HepG2 (cell line): ENCODE measurements at regions not wholly inside any gene's neighbourhood (a gene's known extent, or its start where the extent isn't known, plus 50 kb on each side); places are given as distances from the start of the nearest gene placed in this dataset.

ENCODE experiments used
- ATAC-seq: fragments of 200-7000 bp; cut with Tn5 transposase; 3 replicates; pipeline ENCODE4 v1.9.1; 2020; ENCODE audit warnings: mild to moderate bottlenecking, moderate library complexity
- BruUV-seq: library from RNA; stranded (reverse); fragments of 400-500 nt; replicated peaks from 2 replicates; lab custom pipeline; 2021; lab: Mats Ljungman, UMichigan
- CTCF ChIA-PET: fragments of 300-600 bp; formaldehyde crosslinking; extraction: SDS; loops from one replicate; lab custom pipeline; 2021; ENCODE audit warnings: low total read pairs, inconsistent platforms, low intra/inter-chr PET ratio; lab: Yijun Ruan, JAX
- POLR2A ChIA-PET: fragments of 350-600 bp; sonication (Branson Sonifier 250); formaldehyde crosslinking; loops from one replicate; lab custom pipeline; 2020; ENCODE audit warnings: antibody characterized with exemption, inconsistent platforms; lab: Yijun Ruan, JAX
- DNase-seq: peaks from one replicate; pipeline ENCODE4 v3.0.0-alpha.2; 2015; ENCODE audit warnings: low spot score
- FAIRE-seq: peaks from 3 replicates; lab custom pipeline; 2011; peaks lifted over from hg19 to GRCh38; lab: Jason Lieb, UNC
- H2AFZ ChIP-seq: one replicate; pipeline ENCODE4 v1.6.1; 2011; ENCODE audit warnings: low read length, inconsistent platforms
- H3K27ac ChIP-seq: fragments of 300-600 bp; 3 replicates; pipeline ENCODE4 v1.8.0; 2011; ENCODE audit warnings: mixed run types, mild to moderate bottlenecking, mixed read lengths, low read length, inconsistent platforms; ENCODE audit not compliant: insufficient read depth; ENCODE audit errors: extremely low read length
- H3K27me3 ChIP-seq, 2 experiments: fragments of 200-600 bp in 1 of 2; 2 replicates in 1 of 2; 3 replicates in 1 of 2; pipeline versions ENCODE4 v1.6.0 to v1.8.0; 2011; ENCODE audit warnings: low read length in 2 of 2, mild to moderate bottlenecking in 2 of 2, moderate library complexity in 2 of 2, inconsistent platforms in 1 of 2; ENCODE audit not compliant: insufficient read depth in 2 of 2, control insufficient read depth in 1 of 2
- H3K36me3 ChIP-seq, 2 experiments: fragments of 200-600 bp in 1 of 2; replicated peaks in 1 of 2; 2 replicates in 1 of 2; 3 replicates in 1 of 2; pipeline versions ENCODE4 v1.5.1 to v1.8.0; 2011; ENCODE audit warnings: low read length in 2 of 2, inconsistent platforms in 1 of 2; ENCODE audit not compliant: insufficient read depth in 2 of 2, control insufficient read depth in 1 of 2
- H3K4me1 ChIP-seq: 2 replicates; pipeline ENCODE4 v1.5.1; 2012; ENCODE audit warnings: low read length, inconsistent platforms; ENCODE audit not compliant: insufficient read depth
- H3K4me2 ChIP-seq: 2 replicates; pipeline ENCODE4 v1.6.0; 2011; ENCODE audit warnings: low read depth, low read length, inconsistent platforms
- H3K4me3 ChIP-seq, 3 experiments: fragments of 200-600 bp in 1 of 3; sonication (generic), shearing (Covaris generic) in 1 of 3; replicated peaks in 1 of 3; 2 replicates each; pipeline ENCODE4 v1.5.1; 2011 to 2016; ENCODE audit warnings: low read length in 3 of 3, inconsistent platforms in 2 of 3, low read depth in 2 of 3, mild to moderate bottlenecking in 2 of 3, control low read depth in 1 of 3, mixed read lengths in 1 of 3; ENCODE audit not compliant: insufficient read depth in 1 of 3
- H3K79me2 ChIP-seq: one replicate; pipeline ENCODE4 v1.6.1; 2011; ENCODE audit warnings: low read length, inconsistent platforms; ENCODE audit not compliant: insufficient read depth
- H3K9ac ChIP-seq: 2 replicates; pipeline ENCODE4 v1.6.0; 2011; ENCODE audit warnings: mild to moderate bottlenecking, low read depth, low read length, inconsistent platforms; ENCODE audit not compliant: insufficient read depth
- H3K9me3 ChIP-seq: 2 replicates; pipeline ENCODE4 v1.5.1; 2012; ENCODE audit warnings: mild to moderate bottlenecking, low read length
- H4K20me1 ChIP-seq: 2 replicates; pipeline ENCODE4 v1.6.0; 2011; ENCODE audit warnings: inconsistent platforms, mild to moderate bottlenecking, low read length, moderate library complexity; ENCODE audit not compliant: insufficient read depth
- ATF7 ChIP-seq, 2 experiments: fragments of 450-650 bp in 1 of 2; sonication (generic) in 1 of 2; formaldehyde crosslinking in 1 of 2; IDR thresholded peaks; 2 replicates each; pipeline versions ENCODE4 v1.4.0 to v1.6.1; 2016 to 2020; ENCODE audit warnings: antibody characterized with exemption in 1 of 2, mild to moderate bottlenecking in 1 of 2, missing genetic modification reagents in 1 of 2
- CREB1 ChIP-seq, 2 experiments: fragments of 450-650 bp in 1 of 2; IDR thresholded peaks; 2 replicates each; pipeline ENCODE4 v1.6.1; 2016 to 2017; ENCODE audit warnings: control low read depth in 1 of 2, mild to moderate bottlenecking in 1 of 2, missing compliant biosample characterization in 1 of 2, missing genetic modification characterization in 1 of 2
- HOXD1 ChIP-seq: sonication (generic); formaldehyde crosslinking; IDR thresholded peaks from 2 replicates; pipeline ENCODE4 v1.5.0; 2020; ENCODE audit warnings: missing genetic modification reagents
- MIER3 ChIP-seq: IDR thresholded peaks from 2 replicates; pipeline ENCODE4 v1.6.1; 2016; ENCODE audit warnings: missing compliant biosample characterization, borderline replicate concordance
- MIXL1 ChIP-seq: IDR thresholded peaks from 2 replicates; pipeline ENCODE4 v1.6.1; 2016
- NAIF1 ChIP-seq: sonication (generic); formaldehyde crosslinking; IDR thresholded peaks from 2 replicates; pipeline ENCODE4 v1.5.0; 2020; ENCODE audit warnings: mild to moderate bottlenecking, missing genetic modification reagents, borderline replicate concordance
- NFKBIZ ChIP-seq: IDR thresholded peaks from 2 replicates; pipeline ENCODE4 v1.6.1; 2018; ENCODE audit warnings: missing genetic modification reagents, missing compliant biosample characterization
- NR2F1 ChIP-seq, 2 experiments: fragments of 450-650 bp in 1 of 2; formaldehyde crosslinking in 1 of 2; IDR thresholded peaks; 2 replicates each; pipeline versions ENCODE4 v1.5.0 to v1.6.1; 2016 to 2020; ENCODE audit warnings: mild to moderate bottlenecking in 1 of 2, missing compliant biosample characterization in 1 of 2, missing genetic modification reagents in 1 of 2, moderate library complexity in 1 of 2
- PHF5A ChIP-seq: IDR thresholded peaks from one replicate; pipeline ENCODE4 v1.6.1; 2018; ENCODE audit warnings: low read depth, missing genetic modification reagents; ENCODE audit not compliant: unreplicated experiment
- SRSF4 ChIP-seq: fragments of 200-400 bp; formaldehyde crosslinking; IDR thresholded peaks from one replicate; pipeline ENCODE4 v1.6.1; 2018; ENCODE audit warnings: mild to moderate bottlenecking, low read depth, low read length, moderate library complexity; ENCODE audit not compliant: poor library complexity, severe bottlenecking
- ZNF143 ChIP-seq: sonication (generic); formaldehyde crosslinking; IDR thresholded peaks from 2 replicates; pipeline ENCODE4 v1.4.0; 2020; ENCODE audit warnings: missing genetic modification reagents
- ZNF543 ChIP-seq: sonication (generic); formaldehyde crosslinking; IDR thresholded peaks from 2 replicates; pipeline ENCODE4 v1.4.0; 2020; ENCODE audit warnings: mild to moderate bottlenecking, missing genetic modification reagents
- ZNF550 ChIP-seq: sonication (generic); formaldehyde crosslinking; IDR thresholded peaks from 2 replicates; pipeline ENCODE4 v1.4.0; 2020; ENCODE audit warnings: mild to moderate bottlenecking, missing genetic modification reagents, borderline replicate concordance
- ZNF577 ChIP-seq: sonication (generic); formaldehyde crosslinking; IDR thresholded peaks from 2 replicates; pipeline ENCODE4 v1.4.0; 2020; ENCODE audit warnings: mild to moderate bottlenecking, low read depth, missing genetic modification reagents, borderline replicate concordance
- WGBS: methylation state at CpG from one replicate; pipeline ENCODE4 v1.1.6; 2017; ENCODE audit warnings: low lambda C conversion rate; 5-methylcytosine and 5-hydroxymethylcytosine counted together
- in situ Hi-C: cut with HindIII; loops from 2 replicates; pipeline ENCODE4 v1.10.0; 2017; ENCODE audit warnings: low pct_unique_long_range_greater_than_20kb; ENCODE audit not compliant: extremely low pct_ligation_motif_present
- intact Hi-C: fragments of 100-400 bp; cut with micrococcal nuclease; formaldehyde crosslinking; loops from one replicate; pipeline ENCODE4 v1.10.0; 2022; ENCODE audit not compliant: unreplicated experiment
- TF ChIP-seq, protein P1 (sequence below): sonication (generic); formaldehyde crosslinking; IDR thresholded peaks from 2 replicates; pipeline ENCODE4 v1.4.0; 2020; ENCODE audit warnings: missing genetic modification reagents, borderline replicate concordance
- TF ChIP-seq, protein P2 (sequence below): IDR thresholded peaks from 2 replicates; pipeline ENCODE4 v1.6.1; 2016
- TF ChIP-seq, protein P3 (sequence below): sonication (generic); formaldehyde crosslinking; IDR thresholded peaks from 2 replicates; pipeline ENCODE4 v1.4.0; 2020; ENCODE audit warnings: mild to moderate bottlenecking, low read depth, missing genetic modification reagents

DNA sequence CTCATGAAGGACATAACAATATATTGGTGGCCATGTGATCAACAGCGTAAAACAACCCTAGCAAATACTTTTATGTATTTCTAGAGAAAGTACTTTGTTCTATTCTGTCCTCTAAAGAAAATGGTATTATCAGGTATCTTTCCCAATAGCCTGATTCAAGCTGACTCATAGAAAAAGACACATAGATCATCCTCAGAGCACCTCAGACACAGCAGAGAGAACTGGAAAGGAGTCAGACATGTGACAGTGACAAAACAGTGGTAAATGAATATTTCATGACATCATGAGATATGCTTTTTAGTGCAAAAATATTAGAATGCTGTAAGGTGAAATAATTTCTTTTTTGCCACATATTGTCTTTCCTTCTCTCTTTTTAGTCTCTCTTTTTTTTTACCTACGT lies 1355.0 kb upstream of the MAP3K7 start:
- Histone ChIP-seq H3K4me2 (no peak overlapping the region), H3K27me3 (no peaks in the 10 kb centered on the region), H3K4me3 (no peak overlapping the region), H3K79me2 (no peaks in the 10 kb centered on the region), H4K20me1 (no peaks in the 10 kb centered on the region), H3K9ac (no peak overlapping the region), H3K27ac (no peak overlapping the region), H3K9me3 (peaks cover 61% of the 10 kb centered on the region), H2AFZ (no peak overlapping the region), H3K36me3 (no peaks in the 10 kb centered on the region), H3K4me1 (no peaks in the 10 kb centered on the region)
- no TSS peak for BruUV-seq
- intact Hi-C loops, result no loop called here
- 0% methylated on average over 2 of the region's 2 CpGs for WGBS
- FAIRE-seq (no peak), ATAC-seq (no peak), DNase-seq (no peak)
- in situ Hi-C loops, result no loop called here
- TF ChIP-seq ATF7 (IDR thresholded peaks at IDR 0.05) (peak; percentile 27; the same call in 1 of the 2 replicates), ATF7 (CRISPR knock-in tag; IDR thresholded peaks at IDR 0.05) (no peak), CREB1 (IDR thresholded peaks at IDR 0.05) (0 out of 2 replicates have a peak, but pooled peaks have one; percentile 17), CREB1 (CRISPR knock-in tag; IDR thresholded peaks at IDR 0.05) (no peak), MIER3 (no peak), ZNF577 (CRISPR knock-in tag) (no peak)
- TF ChIP-seq, protein P1, sequence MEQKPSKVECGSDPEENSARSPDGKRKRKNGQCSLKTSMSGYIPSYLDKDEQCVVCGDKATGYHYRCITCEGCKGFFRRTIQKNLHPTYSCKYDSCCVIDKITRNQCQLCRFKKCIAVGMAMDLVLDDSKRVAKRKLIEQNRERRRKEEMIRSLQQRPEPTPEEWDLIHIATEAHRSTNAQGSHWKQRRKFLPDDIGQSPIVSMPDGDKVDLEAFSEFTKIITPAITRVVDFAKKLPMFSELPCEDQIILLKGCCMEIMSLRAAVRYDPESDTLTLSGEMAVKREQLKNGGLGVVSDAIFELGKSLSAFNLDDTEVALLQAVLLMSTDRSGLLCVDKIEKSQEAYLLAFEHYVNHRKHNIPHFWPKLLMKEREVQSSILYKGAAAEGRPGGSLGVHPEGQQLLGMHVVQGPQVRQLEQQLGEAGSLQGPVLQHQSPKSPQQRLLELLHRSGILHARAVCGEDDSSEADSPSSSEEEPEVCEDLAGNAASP, result no peak
- ChIA-PET CTCF (no interaction called here), POLR2A (no interaction called here)

DNA sequence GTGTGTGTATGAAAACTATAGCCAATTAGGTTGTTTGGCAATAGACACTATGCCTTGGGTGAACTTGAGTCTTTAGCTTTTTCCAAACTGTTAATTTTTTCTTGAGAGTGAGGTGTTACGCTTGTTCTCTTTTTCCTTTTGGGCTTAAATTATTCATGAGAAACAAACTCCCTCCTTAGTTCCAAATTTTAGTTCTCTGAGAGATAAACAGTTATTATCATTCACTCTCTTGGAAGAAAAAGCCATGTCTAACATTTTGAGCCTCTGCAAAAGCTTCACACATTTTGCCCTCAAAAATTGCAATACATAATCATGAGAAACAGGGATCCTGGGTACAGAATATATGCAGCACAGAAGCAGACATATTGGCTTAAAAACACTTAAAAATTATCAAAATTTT lies 1353.9 kb upstream of the MAP3K7 start:
- WGBS, result 9% methylated on average over 1 of the region's 1 CpG
- peaks cover 52% of the 10 kb centered on the region for H3K9me3 ChIP-seq
- no peak overlapping the region for H2AFZ ChIP-seq
- ATAC-seq, result no peak
- H3K79me2 ChIP-seq, result no peaks in the 10 kb centered on the region
- H3K9ac ChIP-seq, result no peak overlapping the region
- no peaks in the 10 kb centered on the region for H4K20me1 ChIP-seq
- no peak for FAIRE-seq
- intact Hi-C loops, result no loop called here
- H3K36me3 ChIP-seq, result no peaks in the 10 kb centered on the region
- H3K4me1 ChIP-seq, result no peaks in the 10 kb centered on the region
- no peak overlapping the region for H3K27ac ChIP-seq
- ChIA-PET POLR2A (no interaction called here), CTCF (no interaction called here)
- in situ Hi-C loops, result no loop called here
- H3K4me3 ChIP-seq, result no peak overlapping the region
- H3K4me2 ChIP-seq, result no peak overlapping the region
- no peaks in the 10 kb centered on the region for H3K27me3 ChIP-seq
- no peak for DNase-seq
- no TSS peak for BruUV-seq
- TF ChIP-seq ZNF550 (CRISPR knock-in tag), result no peak
- TF ChIP-seq, protein P2, sequence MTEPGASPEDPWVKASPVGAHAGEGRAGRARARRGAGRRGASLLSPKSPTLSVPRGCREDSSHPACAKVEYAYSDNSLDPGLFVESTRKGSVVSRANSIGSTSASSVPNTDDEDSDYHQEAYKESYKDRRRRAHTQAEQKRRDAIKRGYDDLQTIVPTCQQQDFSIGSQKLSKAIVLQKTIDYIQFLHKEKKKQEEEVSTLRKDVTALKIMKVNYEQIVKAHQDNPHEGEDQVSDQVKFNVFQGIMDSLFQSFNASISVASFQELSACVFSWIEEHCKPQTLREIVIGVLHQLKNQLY (CRISPR knock-in tag), result no peak
- TF ChIP-seq, protein P3, sequence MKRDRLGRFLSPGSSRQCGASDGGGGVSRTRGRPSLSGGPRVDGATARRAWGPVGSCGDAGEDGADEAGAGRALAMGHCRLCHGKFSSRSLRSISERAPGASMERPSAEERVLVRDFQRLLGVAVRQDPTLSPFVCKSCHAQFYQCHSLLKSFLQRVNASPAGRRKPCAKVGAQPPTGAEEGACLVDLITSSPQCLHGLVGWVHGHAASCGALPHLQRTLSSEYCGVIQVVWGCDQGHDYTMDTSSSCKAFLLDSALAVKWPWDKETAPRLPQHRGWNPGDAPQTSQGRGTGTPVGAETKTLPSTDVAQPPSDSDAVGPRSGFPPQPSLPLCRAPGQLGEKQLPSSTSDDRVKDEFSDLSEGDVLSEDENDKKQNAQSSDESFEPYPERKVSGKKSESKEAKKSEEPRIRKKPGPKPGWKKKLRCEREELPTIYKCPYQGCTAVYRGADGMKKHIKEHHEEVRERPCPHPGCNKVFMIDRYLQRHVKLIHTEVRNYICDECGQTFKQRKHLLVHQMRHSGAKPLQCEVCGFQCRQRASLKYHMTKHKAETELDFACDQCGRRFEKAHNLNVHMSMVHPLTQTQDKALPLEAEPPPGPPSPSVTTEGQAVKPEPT (CRISPR knock-in tag), result no peak
- no peak for TF ChIP-seq ZNF143 (CRISPR knock-in tag)
- no peak for TF ChIP-seq HOXD1
- TF ChIP-seq MIXL1 (CRISPR knock-in tag), result no peak
- TF ChIP-seq SRSF4, result no peak
- TF ChIP-seq ZNF543 (CRISPR knock-in tag), result no peak
- TF ChIP-seq NR2F1 (CRISPR knock-in tag; IDR thresholded peaks at IDR 0.05), result no peak
- TF ChIP-seq NAIF1 (CRISPR knock-in tag), result no peak
- no peak for TF ChIP-seq PHF5A (CRISPR knock-in tag)
- no peak for TF ChIP-seq NFKBIZ (CRISPR knock-in tag)
